Stimulated activated CD8-positive, alpha-beta memory T cell treated with anti-CD3 and anti-CD28 coated beads, Interleukin-7, amount 100 ng/mL, for 24 hours (primary cell): ENCODE measurements at regions not wholly inside any gene's neighbourhood (a gene's known extent, or its start where the extent isn't known, plus 50 kb on each side); places are given as distances from the start of the nearest gene placed in this dataset.

Source experiments
- DNase-seq: peaks from one replicate; pipeline ENCODE4 v3.0.0-alpha.2; 2020; ENCODE audit warnings: low read depth

DNA sequence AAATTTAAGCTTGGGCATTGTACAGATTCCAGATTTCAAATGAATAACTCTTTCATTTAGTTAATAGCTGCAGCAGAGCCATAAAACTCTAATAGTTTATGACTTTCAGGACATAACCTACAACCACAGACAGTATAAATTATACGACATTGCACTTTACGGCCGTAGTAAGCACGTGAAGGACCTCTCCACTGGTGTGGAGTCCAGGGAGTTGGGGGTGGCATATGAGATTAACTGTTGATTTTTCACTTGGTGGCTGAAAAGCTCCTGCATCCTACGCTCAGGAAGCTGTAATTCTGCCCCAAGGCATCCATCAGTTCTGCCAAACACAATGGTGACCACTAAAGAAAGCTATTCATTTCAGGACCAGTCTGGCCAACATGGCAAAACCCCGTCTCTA lies 376.2 kb downstream of the SOX11 start:
- DNase-seq = no peak

DNA sequence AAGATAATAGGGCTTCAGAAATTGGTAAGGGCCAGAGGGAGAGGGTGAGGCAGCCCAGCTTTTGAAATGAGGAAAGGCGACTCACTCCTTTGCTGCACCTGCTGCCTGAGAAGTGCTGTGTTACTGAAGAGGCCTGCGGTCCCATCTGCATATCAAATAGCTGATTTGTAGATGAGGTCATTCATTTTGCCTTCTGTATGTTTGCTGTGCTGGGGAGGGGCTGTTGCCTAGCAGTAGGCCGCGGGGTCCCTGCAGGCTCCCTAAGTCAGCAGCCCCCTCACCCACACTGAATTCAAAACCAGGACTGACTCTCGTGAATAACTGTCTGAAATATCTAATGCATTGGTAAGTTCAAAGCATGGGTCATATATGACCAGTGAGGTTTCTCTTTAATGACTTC lies 377.2 kb downstream of the SOX11 start:
- DNase-seq = no peak

DNA sequence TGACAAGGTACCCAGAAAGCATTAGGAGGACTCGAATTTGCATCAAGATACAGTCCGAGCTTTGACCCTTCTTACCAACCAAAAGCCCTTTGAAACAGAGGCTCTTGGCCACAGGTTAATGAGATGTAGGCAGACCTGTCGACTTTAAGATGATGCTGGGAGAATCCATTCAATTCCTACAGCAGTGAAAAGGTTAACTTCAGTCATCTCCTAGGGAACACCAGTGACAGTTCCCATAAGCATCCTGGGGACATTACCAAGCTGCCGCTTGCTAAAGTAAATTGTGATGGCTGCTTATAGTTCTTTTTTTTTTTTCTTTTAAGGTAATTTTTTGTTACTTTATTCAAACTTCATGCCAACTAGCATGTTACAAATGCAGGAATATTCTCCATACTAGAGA lies 379.3 kb downstream of the SOX11 start:
- DNase-seq = no peak

DNA sequence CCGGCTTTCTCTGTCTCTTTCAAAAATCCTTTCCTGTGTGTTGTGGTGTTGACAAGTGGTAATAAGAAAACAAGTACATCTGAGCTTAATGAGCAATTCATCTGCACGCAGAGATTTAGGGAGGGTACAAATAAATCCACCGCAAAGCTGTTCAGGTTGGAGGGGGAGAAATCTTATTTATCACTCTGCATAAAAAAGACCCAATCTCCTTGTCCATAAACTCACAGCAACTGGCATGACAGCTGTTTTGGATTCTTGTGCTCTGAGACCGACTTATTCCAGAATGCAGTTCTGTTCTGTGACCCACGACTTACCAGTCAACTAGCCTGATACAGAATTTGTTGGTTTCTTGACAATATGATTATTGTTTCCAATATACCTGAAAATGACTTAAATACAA lies 380.1 kb downstream of the SOX11 start:
- DNase-seq = no peak

DNA sequence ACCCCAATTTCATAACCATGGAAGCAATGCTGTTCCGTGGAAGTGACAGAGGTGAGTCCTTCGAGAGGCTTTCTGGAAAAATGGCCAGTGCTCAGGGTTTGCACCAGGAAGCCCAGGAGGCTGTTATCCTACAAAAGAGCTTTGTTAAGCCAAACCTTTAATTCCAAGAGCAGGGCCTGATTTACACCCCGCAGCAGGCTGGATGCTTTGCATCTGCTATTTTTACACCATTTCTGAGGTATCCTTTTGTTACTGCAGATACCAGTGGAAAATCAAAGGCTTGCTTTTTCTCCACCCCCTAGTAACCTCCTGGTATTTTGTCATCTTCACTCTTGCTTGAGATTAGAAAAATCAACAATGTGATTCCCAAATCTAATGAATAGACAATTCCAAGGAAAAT lies 380.6 kb downstream of the SOX11 start:
- DNase-seq = no peak

DNA sequence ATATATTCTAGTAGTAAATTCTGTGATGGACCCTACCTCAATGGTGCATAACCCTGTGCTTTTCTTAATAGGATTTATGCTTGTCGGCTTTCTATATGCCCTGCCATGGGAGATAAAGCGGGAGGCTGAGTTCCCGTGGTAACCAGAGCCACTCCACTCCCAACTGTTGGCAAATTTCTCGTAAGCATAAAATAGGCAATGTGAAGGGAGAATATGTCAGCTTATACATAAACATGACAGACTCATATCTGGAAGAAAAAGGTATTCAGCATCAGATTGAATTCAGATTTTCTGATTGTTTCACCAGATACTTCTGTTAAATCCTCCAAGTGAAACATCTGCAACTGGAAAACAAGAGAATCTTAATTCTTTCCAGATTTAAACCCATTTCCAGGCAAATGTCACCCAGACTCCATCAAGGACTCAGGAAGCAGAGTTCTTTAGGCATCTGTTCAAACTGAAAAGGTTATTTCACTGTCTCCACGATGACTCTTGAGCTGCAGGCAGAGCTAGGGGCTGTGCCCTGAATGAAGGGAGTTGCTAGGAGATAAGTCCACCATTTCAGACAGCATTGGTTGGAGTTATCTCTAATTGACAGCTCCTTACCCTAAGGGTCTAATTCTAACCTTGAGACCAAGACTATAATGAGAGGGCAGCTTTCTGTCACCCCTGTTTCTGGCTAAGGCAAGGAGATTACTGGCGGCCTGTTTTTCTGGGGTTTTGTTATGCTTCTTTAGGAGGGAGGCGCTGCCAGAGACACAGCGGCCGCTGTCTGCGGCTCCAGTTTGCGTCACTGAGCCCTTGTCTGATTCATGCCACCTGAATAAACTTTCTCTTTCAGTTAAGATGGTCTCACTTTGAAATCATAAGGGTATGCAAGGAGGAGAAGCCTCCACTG lies 381.3 kb downstream of the SOX11 start:
- DNase-seq = no peak

DNA sequence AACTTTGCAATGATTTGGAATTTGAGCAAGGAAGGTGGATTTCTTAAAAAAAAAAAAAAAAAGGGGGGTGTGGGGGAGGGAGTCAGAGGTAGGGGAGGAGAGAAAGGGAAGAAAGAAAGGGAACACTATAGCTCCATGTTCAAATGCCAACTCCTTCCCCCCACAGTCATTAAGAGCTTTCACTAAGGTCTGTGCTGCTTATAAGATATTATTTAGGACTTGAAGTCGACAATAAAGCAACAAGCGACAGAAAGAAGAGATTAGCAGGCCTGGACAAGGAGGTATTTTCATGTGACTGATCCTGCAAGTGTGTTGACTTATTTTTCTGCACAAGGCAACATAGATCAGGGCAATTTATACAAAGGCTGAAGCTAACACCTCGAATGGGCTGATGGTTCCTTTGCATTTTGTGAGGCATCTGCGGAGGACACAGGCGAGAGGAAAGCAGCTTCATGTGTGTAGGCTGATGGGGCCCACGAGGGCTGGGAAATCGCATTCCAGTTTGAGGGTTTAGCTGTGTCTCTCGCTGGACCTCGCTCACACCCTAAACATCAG lies 382.0 kb downstream of the SOX11 start:
- DNase-seq = no peak

DNA sequence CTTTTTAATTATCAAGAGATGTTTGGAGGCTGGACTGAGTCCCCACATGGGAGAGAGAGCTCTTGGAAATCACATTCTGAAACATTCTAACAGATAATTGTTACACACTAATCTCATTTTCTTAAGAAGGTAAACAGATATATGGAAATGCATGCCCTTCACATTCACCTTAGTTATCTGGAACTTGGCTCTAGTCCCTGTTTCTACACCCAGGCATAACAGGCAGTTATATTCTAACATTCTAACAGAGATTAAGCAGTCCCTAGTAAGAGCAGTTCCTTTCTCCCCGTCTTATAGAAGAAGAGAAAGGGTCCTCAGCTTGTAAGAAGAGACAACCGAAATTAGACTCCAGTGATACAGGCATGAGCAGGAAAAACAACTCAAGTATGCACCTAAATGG lies 385.4 kb downstream of the SOX11 start:
- DNase-seq = no peak

DNA sequence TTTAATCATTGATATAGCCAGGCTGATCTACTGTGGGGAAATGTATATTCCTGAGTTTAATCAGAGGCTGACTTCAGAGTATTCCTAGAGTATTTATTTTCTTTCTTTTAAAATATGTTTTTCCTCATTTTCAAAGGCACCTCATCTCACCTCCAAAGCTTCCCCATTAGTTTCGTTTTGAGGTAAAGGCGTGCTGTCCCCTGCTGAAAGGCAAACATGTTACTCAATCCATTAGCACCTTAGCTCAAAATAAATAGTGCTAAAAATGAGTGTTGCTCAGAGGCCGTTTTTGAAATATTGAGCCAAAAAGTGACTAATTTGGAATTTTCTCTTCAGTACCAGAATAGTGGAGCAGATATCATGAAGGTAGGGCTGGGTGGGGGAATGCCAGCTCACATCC lies 386.2 kb downstream of the SOX11 start:
- DNase-seq = no peak

DNA sequence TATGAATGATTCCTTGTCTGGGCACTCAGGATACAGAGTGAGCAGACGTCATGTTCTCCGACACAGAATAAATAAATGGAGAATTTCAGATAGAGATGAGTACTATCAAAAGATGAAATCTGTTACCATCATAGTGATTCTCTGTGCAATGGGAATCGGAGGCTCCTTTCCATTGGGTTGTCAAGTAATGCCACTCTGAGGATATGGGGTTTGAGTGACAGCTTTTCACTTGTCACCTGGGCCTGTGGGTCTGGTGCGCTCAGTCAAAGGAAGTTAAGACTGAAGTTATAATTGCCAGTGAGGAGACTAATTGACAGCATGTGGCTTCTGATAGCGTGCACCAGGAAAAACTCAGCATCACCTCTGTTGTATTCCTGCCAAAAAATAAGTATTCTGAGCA lies 387.2 kb downstream of the SOX11 start:
- no peak for DNase-seq

DNA sequence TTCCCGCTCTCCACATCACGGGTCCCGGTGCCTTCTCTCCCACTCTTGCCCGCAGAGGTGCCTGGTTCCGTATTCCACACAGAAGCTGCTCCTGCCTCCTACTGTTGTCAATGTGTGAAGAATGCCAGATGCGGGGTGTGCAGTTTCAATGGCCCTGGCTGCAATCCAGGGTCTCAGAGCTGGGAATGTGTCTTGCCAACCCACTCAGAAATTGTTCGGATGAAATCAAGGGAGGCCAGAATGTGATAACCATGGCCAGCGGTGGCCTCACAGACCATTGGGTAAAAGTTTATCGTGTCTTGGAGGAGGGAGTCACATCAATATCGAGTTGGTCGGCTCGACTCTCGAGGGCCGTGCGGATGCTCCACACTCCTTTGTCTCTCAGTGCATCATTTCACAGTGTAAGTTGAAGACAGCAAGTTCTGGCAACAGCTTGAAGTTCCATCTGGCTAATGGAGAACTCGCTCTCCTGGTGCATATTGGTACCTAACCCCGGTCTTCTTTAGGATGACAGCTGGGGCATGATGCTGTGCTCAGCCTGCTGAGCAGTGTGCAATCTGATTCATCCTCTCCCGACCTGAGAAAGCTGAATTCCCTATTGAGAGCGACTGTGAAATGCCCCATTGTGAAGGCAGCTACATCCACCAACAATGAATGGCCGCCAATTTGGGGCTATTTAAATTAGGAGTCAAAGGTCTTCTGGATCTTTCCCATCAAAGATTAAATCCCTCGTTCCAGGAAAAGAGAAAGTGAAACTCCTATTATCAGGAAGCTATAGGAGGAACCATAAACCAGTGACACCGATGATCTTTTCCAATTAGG lies 389.0 kb downstream of the SOX11 start:
- no peak for DNase-seq

DNA sequence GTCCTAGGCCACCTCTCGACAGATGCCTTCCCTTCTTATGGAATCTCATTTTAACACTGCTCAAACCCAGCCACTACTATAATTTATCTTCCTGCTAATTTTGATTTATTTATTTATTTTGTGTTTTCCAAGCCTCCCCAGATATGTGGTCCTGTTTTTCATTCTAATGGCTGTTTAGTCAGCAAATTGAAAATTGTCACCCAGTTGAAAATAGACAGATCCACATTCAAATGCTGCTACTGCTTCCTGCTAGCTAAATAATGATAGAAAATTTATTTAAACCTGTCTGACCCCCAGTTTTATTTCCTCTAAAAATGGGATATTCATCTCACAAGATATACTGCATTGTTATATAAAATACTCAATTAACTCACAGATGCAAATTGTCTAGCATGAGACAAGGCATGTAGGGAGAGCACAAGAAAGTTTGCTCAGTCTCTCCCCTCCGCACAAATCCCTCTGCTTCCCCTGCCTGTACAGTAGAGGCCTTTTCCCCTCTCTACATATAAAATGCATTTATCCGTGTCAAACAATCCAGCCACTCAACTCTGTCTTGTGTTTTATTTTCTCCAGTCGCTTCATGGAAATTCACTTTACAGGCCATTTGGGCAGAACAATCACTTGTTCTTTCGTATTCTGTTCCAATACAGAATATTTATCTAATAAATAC lies 389.9 kb downstream of the SOX11 start:
- DNase-seq = no peak

DNA sequence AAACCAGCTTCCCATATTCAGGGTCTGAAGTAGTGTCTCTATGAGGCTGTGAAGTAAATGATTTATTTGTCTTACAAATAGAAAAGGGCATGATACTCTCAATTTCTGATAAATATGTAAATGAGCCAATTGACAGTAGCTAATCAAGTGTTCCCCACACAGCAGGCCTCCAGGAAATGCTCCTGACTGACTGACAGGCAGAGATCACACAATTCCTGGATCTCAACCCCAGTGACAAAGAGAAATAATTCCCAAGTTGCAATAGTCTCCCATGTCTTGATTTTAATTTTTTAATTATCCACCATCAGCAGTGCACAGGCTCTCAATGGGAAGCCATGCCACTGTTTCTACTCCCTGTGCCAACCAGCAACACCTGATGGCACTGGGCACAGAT lies 390.4 kb downstream of the SOX11 start:
- DNase-seq = no peak

DNA sequence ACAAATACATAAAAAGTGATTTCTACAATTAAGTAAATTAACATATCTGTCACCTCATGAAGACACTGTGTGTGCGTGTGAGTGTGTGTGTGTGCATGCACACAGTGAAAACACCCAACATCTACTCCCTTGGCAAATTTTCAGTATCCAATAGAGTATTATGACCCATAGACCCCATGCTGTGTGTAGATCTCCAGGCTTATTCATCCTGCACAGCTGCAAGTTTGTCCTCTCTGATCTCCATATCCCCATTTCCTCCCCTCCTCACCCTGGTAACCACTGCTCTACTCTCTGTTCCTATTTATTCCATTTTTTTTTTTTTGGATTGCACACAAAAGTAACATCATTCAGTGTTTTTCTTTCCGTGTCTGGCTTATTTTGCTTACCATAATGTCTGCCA lies 391.0 kb downstream of the SOX11 start:
- no peak for DNase-seq

DNA sequence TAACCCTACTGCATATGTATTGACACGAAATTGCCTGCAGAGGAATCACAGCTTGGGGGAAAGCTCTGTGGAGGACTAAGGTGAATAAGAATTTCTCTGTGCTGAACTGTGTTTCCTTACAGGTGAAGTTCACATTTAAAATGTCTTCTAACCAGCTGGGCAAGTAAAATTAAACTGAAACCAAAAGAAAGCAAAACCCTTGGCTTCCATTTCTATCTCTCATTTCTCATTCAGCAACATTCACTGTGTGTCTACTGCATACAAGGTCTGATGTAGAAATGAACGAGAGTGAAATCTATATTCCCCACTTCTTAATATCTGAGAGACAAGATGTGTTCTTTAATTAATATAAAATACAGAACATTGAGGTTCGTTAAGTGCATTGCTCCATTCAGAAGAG lies 397.3 kb downstream of the SOX11 start:
- DNase-seq = no peak

DNA sequence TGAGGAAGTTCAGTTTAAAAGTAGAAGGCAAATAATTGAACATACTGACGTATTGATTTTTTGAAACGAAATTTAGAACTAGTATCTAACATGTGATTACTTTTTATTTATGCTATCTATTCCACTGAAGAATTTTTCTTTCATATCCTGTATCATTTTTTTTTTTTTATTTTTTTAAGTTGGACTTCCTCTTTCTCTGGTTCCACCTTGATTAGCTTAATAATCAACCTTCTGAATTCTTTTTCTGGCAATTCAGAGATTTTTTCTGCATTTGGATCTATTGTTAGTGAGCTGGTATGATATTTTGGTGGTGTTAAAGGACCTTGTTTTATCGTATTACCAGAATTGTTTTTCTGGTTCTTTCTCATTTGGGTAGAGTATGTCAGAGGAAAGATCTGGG lies 411.2 kb downstream of the SOX11 start:
- no peak for DNase-seq

DNA sequence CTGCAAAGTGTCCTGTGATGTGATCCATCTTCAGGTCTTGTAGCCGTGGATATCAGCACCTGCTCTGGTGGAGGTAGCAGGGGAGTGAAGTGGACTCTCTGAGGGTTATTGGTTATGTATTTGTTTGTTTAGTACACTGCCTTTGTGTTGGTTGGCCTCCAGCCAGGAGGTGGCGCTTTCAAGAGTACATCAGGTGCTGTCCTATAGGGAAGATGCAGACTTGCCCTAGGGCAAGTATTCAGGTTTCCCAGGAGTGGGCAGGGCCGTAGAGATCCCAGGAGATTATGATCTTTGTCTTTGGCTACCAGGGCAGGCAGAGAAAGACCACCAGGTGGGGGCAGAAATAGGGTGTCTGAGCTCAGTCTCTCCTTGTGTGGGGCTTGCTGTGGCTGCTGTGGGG lies 411.8 kb downstream of the SOX11 start:
- DNase-seq = no peak

DNA sequence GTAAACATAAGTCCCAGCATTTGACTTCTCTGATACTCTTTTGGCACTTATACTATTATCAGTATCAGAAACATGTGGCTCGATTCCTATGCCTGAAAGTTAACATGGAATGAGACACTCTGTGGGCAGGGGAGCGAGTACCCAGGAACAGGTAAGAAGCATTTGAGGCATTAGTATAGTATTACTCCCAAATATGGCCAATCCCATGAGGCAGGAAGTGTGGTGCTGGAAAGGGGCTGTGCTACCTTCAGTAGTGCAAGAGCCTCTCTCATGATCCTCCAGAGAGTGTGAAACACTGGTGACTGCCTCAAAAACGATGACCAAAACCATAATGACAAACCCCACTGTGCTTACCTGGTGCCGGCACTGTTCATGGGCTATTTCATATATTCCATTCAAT lies 415.1 kb downstream of the SOX11 start:
- DNase-seq = no peak

DNA sequence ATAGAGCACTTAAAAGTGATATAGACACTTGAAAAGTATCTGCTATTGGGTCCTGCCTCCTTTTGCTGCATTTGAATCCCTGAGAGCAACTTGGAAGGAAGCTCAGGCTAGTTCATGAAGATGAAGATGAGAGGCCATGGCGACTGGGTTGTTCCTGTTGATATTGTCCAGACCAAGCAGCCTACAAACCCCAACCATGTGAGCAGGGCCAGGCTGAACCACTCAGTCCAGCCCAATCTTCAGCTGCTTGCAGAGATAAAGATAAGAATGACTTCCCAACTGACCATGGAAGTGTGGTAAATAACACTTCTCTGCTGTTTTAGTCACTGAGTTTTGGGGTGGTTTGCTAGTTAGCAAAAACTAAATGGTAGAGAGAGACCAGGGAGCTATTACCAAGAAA lies 417.6 kb downstream of the SOX11 start:
- DNase-seq = no peak

DNA sequence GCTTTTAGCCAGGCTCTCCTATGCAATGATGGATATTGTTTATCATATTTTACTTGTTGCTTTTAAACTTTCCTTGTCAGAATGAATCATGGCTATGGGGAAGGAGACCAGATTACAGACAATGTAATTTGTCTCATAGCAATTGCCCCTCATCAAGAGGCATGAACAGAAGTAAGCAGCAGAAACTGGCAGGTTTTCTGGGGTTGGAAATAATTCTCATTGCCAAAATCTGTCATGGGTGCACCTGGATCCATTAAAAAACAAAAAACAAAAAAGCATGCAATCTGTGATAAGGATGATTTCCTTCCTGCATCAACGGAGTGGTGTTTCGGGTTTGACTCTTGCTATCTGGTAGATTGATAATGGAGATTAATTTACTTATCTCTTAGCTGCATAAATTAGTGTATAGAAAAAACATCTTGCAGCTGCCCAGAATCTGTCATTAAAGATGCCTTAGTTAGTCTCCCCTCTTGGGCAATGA lies 419.6 kb downstream of the SOX11 start:
- no peak for DNase-seq

DNA sequence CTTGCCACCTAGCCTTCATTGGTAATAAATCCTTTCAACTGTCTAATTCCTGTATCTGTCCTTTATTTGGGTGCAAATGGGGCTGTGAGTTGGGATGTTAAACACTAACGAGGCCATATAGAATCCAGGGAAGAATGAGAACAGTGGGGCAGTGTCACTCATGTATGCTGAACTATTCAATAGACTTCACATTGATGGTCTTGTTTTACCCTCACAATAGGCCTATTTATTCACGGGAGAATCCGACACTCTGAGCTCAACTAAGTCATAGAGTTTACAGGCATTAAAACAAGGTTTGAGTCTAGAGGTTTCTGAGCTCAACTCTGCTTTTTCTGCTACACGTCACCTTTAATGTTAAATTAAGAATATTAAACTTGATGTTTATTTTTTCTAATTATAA lies 421.6 kb downstream of the SOX11 start:
- no peak for DNase-seq

DNA sequence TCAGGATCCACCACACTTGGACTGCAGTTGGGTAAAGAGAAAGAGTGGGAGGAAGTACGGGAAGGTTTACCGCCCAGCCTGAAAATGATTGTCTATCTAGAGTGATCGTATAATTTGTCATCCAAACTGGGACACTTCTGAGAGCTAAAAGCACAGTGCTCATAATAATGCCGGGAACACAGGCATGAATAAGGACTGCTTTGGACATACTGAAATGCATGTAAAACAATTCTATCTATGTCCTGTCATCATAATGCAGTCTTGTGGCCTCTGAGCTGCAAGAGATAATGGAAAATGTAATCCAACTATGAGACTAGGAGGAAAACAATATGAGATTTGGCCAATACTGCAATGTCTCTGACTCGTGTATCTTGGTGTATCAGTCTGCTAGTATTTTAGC lies 435.5 kb downstream of the SOX11 start:
- DNase-seq = no peak
